H9 (cell line): ENCODE measurements at regions not wholly inside any gene's neighbourhood (a gene's known extent, or its start where the extent isn't known, plus 50 kb on each side); places are given as distances from the start of the nearest gene placed in this dataset.

Experiments
- DNase-seq: peaks from one replicate; pipeline ENCODE4 v3.0.0-alpha.2; 2017
- H2AFZ ChIP-seq: one replicate; pipeline ENCODE4 v1.6.1; 2013; ENCODE audit warnings: mild to moderate bottlenecking, low read length, control low read depth, moderate library complexity
- H2AK5ac ChIP-seq: 2 replicates; pipeline ENCODE4 v1.6.1; 2013; ENCODE audit warnings: low read length, control low read depth, mixed read lengths; ENCODE audit not compliant: insufficient read length
- H2BK120ac ChIP-seq: one replicate; pipeline ENCODE4 v1.6.1; 2013; ENCODE audit warnings: low read depth, mild to moderate bottlenecking, low read length, control low read depth, inconsistent platforms; ENCODE audit not compliant: poor library complexity, severe bottlenecking
- H2BK12ac ChIP-seq: 2 replicates; pipeline ENCODE4 v1.6.1; 2013; ENCODE audit warnings: low read length, control low read depth, mixed read lengths, low read depth; ENCODE audit not compliant: insufficient read length
- H2BK15ac ChIP-seq: 2 replicates; pipeline ENCODE4 v1.6.1; 2013; ENCODE audit warnings: low read depth, low read length, control low read depth
- H2BK20ac ChIP-seq: one replicate; pipeline ENCODE4 v1.6.1; 2013; ENCODE audit warnings: low read depth, mild to moderate bottlenecking, low read length, control low read depth, inconsistent platforms; ENCODE audit not compliant: poor library complexity, severe bottlenecking
- H2BK5ac ChIP-seq: 2 replicates; pipeline ENCODE4 v1.6.1; 2013; ENCODE audit warnings: low read length, control low read depth, mixed read lengths; ENCODE audit not compliant: insufficient read length
- H3K14ac ChIP-seq: 2 replicates; pipeline ENCODE4 v1.6.1; 2013; ENCODE audit warnings: low read length, control low read depth; ENCODE audit not compliant: insufficient read depth
- H3K18ac ChIP-seq: 2 replicates; pipeline ENCODE4 v1.6.1; 2013; ENCODE audit warnings: low read depth, mild to moderate bottlenecking, mixed read lengths, low read length, control low read depth; ENCODE audit not compliant: insufficient read length
- H3K23ac ChIP-seq: 2 replicates; pipeline ENCODE4 v1.6.1; 2013; ENCODE audit warnings: low read length, control low read depth, mixed read lengths, low read depth; ENCODE audit not compliant: insufficient read length
- H3K23me2 ChIP-seq: 2 replicates; pipeline ENCODE4 v1.6.1; 2013; ENCODE audit warnings: low read depth, mild to moderate bottlenecking, mixed read lengths, low read length, control low read depth; ENCODE audit not compliant: insufficient read length, poor library complexity, severe bottlenecking
- H3K27ac ChIP-seq: 2 replicates; pipeline ENCODE4 v1.5.1; 2013; ENCODE audit warnings: low read length, control low read depth, mixed read lengths, low read depth; ENCODE audit not compliant: insufficient read length
- H3K27me3 ChIP-seq: 2 replicates; pipeline ENCODE4 v1.6.1; 2013; ENCODE audit warnings: low read length, control low read depth, inconsistent platforms; ENCODE audit not compliant: insufficient read depth
- H3K4ac ChIP-seq: 2 replicates; pipeline ENCODE4 v1.6.1; 2013; ENCODE audit warnings: low read depth, mild to moderate bottlenecking, control low read depth, inconsistent platforms, low read length, moderate library complexity
- H3K4me1 ChIP-seq: 2 replicates; pipeline ENCODE4 v1.6.1; 2013; ENCODE audit warnings: low read length, control low read depth, inconsistent platforms; ENCODE audit not compliant: insufficient read depth
- H3K4me2 ChIP-seq: 2 replicates; pipeline ENCODE4 v1.6.1; 2013; ENCODE audit warnings: low read length, control low read depth, mixed read lengths; ENCODE audit not compliant: insufficient read length, insufficient read depth
- H3K56ac ChIP-seq: 2 replicates; pipeline ENCODE4 v1.6.1; 2013; ENCODE audit warnings: low read depth, mild to moderate bottlenecking, mixed read lengths, low read length, control low read depth; ENCODE audit not compliant: insufficient read length
- H3K79me1 ChIP-seq: 2 replicates; pipeline ENCODE4 v1.6.1; 2013; ENCODE audit warnings: low read depth, mild to moderate bottlenecking, moderate library complexity, low read length, control low read depth, inconsistent platforms; ENCODE audit not compliant: insufficient read depth, poor library complexity, severe bottlenecking
- H3K79me2 ChIP-seq: 2 replicates; pipeline ENCODE4 v1.6.1; 2013; ENCODE audit warnings: low read length, control low read depth, inconsistent platforms; ENCODE audit not compliant: insufficient read depth
- H3K9ac ChIP-seq: 2 replicates; pipeline ENCODE4 v1.6.1; 2013; ENCODE audit warnings: low read length, control low read depth, mixed read lengths; ENCODE audit not compliant: insufficient read length; ENCODE audit errors: extremely low read depth
- H3K9me3 ChIP-seq: one replicate; pipeline ENCODE4 v1.6.1; 2013; ENCODE audit warnings: low read depth, low read length, inconsistent platforms; ENCODE audit not compliant: control insufficient read depth
- H3T11ph ChIP-seq: one replicate; pipeline ENCODE4 v1.6.1; 2013; ENCODE audit warnings: mild to moderate bottlenecking, low read length, control low read depth, inconsistent platforms
- H4K20me1 ChIP-seq: one replicate; pipeline ENCODE4 v1.6.1; 2013; ENCODE audit not compliant: control insufficient read depth, insufficient read length, insufficient read depth
- H4K5ac ChIP-seq: 2 replicates; pipeline ENCODE4 v1.6.1; 2013; ENCODE audit warnings: low read depth, mild to moderate bottlenecking, mixed read lengths, low read length, control low read depth; ENCODE audit not compliant: insufficient read length
- H4K8ac ChIP-seq: replicated peaks from 2 replicates; pipeline ENCODE4 v1.6.1; 2013; ENCODE audit warnings: low read length, control low read depth, mixed read lengths, low read depth; ENCODE audit not compliant: insufficient read length
- H4K91ac ChIP-seq: 2 replicates; pipeline ENCODE4 v1.6.1; 2013; ENCODE audit warnings: low read depth, mild to moderate bottlenecking, moderate library complexity, mixed read lengths, low read length, control low read depth; ENCODE audit not compliant: insufficient read length
- H3K27ac Mint-ChIP-seq, 3 experiments: 2 replicates in 2 of 3; 3 replicates in 1 of 3; pipeline ENCODE4 v1.8.0; 2020 to 2021; ENCODE audit warnings: mixed read lengths in 3 of 3, mild to moderate bottlenecking in 1 of 3, moderate library complexity in 1 of 3
- H3K27me3 Mint-ChIP-seq: 2 replicates; pipeline ENCODE4 v1.8.0; 2021; ENCODE audit warnings: low read depth, mild to moderate bottlenecking, moderate library complexity, mixed read lengths
- H3K36me3 Mint-ChIP-seq, 3 experiments: 2 replicates in 2 of 3; 3 replicates in 1 of 3; pipeline ENCODE4 v1.8.0; 2020 to 2021; ENCODE audit warnings: low read depth in 3 of 3, mixed read lengths in 3 of 3; ENCODE audit not compliant: insufficient read depth in 1 of 3
- H3K4me1 Mint-ChIP-seq, 2 experiments: 2 replicates each; pipeline ENCODE4 v1.8.0; 2020; ENCODE audit warnings: mixed read lengths in 2 of 2
- H3K4me3 Mint-ChIP-seq, 2 experiments: 2 replicates in 1 of 2; 3 replicates in 1 of 2; pipeline ENCODE4 v1.8.0; 2020 to 2021; ENCODE audit warnings: mild to moderate bottlenecking in 2 of 2, mixed read lengths in 2 of 2, moderate library complexity in 1 of 2
- H3K9me3 Mint-ChIP-seq, 2 experiments: 2 replicates in 1 of 2; 3 replicates in 1 of 2; pipeline ENCODE4 v1.8.0; 2020; ENCODE audit warnings: mild to moderate bottlenecking in 2 of 2, mixed read lengths in 2 of 2, moderate library complexity in 1 of 2
- WGBS: extraction: QIAGEN DNeasy Blood & Tissue Kit; methylation state at CpG from one replicate; pipeline ENCODE4 v1.1.7; 2013; ENCODE audit warnings: missing lambda C conversion rate, low lambda C conversion rate, mixed read lengths; ENCODE audit not compliant: insufficient read length; ENCODE audit errors: extremely low coverage; 5-methylcytosine and 5-hydroxymethylcytosine counted together
- TF ChIP-seq, protein P1 (sequence below): fragments of 200-600 bp; sonication (generic); conservative IDR thresholded peaks from 3 replicates; pipeline ENCODE4 v1.8.0; 2021; ENCODE audit warnings: antibody characterized with exemption, mild to moderate bottlenecking

DNA sequence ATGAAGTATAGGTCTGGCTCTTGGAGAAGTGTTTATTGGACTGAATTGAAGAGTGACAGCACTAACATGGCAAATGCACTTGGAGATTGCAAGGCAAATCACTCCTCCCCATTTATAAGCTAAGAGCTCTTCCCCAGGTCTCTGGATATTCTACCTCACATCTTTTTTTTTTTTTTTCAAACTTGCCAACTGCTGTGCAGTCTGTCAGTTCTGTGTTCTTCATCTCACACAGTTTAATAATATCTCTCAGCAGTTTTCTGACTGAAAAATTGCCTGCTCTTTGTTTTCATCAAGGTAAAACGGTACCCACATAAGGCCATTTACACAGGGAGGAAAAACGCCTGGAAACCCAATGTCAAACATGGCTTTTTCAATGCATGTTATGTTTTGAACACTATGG lies 186.1 kb upstream of the B3GALT2 start:
- Histone ChIP-seq H3K23me2 (no peaks in the 10 kb centered on the region), H3K56ac (no peak overlapping the region), H3K27ac (no peak overlapping the region), H3K79me2 (no peaks in the 10 kb centered on the region), H4K8ac (no peak overlapping the region), H3K4me1 (no peaks in the 10 kb centered on the region), H3K27me3 (no peaks in the 10 kb centered on the region), H3K18ac (no peak overlapping the region), H2AK5ac (no peak overlapping the region), H2AFZ (no peak overlapping the region), H3K14ac (no peak overlapping the region), H2BK5ac (no peak overlapping the region), H2BK12ac (no peak overlapping the region), H3K23ac (no peak overlapping the region), H3T11ph (no peak overlapping the region), H2BK15ac (no peak overlapping the region), H4K91ac (no peak overlapping the region), H4K5ac (no peak overlapping the region), H3K4ac (no peak overlapping the region), H3K4me2 (no peak overlapping the region), H2BK120ac (no peak overlapping the region), H3K79me1 (no peaks in the 10 kb centered on the region), H2BK20ac (no peak overlapping the region), H4K20me1 (no peaks in the 10 kb centered on the region), H3K9ac (no peak overlapping the region), H3K9me3 (no peaks in the 10 kb centered on the region)
- WGBS, result no CpG with 5 or more reads among the region's 2 CpGs
- DNase-seq, result no peak
- TF ChIP-seq, protein P1, sequence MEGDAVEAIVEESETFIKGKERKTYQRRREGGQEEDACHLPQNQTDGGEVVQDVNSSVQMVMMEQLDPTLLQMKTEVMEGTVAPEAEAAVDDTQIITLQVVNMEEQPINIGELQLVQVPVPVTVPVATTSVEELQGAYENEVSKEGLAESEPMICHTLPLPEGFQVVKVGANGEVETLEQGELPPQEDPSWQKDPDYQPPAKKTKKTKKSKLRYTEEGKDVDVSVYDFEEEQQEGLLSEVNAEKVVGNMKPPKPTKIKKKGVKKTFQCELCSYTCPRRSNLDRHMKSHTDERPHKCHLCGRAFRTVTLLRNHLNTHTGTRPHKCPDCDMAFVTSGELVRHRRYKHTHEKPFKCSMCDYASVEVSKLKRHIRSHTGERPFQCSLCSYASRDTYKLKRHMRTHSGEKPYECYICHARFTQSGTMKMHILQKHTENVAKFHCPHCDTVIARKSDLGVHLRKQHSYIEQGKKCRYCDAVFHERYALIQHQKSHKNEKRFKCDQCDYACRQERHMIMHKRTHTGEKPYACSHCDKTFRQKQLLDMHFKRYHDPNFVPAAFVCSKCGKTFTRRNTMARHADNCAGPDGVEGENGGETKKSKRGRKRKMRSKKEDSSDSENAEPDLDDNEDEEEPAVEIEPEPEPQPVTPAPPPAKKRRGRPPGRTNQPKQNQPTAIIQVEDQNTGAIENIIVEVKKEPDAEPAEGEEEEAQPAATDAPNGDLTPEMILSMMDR, result no peak
- Mint-ChIP-seq H3K27ac (no peak overlapping the region), H3K4me3 (no peak overlapping the region), H3K36me3 (no peaks in the 10 kb centered on the region), H3K9me3 (peaks cover 0 to 2% of the 10 kb centered on the region in 2 experiments; a peak in 1 of 5 replicates), H3K27me3 (no peaks in the 10 kb centered on the region), H3K4me1 (no peaks in the 10 kb centered on the region)
